GM18511 (cell line): ENCODE measurements at regions not wholly inside any gene's neighbourhood (a gene's known extent, or its start where the extent isn't known, plus 50 kb on each side); places are given as distances from the start of the nearest gene placed in this dataset.
"Not testable (repeated sequence)": the region's sequence is repeated elsewhere in the genome, so short reads cannot be mapped to it uniquely, and the experiment has no call there.

Experiments
- ATAC-seq: cut with Tn5 transposase; IDR thresholded peaks from one replicate; pipeline ENCODE4 v1.9.1; 2021; ENCODE audit warnings: mild to moderate bottlenecking, moderate library complexity; ENCODE audit not compliant: unreplicated experiment

DNA sequence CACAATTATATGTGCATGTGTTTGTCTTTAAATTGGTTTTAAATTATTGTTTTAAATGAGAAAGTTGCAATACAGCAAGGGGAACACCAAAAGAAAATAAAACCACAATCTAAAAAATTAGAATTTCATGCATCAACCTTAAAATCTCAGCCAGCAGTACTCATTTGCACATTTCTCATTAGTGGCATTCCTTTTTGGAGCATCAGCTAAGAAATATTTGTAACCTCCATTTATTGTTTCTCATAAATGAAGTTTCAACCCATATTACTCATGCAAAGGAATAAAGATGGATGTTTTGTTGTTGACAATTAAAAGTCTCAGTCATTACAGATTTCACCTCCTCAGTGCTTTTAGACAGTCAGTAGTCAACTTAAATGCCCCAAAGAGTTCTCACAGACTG, 160.1 kb downstream of the TBX15 start:
- ATAC-seq, result no peak

DNA sequence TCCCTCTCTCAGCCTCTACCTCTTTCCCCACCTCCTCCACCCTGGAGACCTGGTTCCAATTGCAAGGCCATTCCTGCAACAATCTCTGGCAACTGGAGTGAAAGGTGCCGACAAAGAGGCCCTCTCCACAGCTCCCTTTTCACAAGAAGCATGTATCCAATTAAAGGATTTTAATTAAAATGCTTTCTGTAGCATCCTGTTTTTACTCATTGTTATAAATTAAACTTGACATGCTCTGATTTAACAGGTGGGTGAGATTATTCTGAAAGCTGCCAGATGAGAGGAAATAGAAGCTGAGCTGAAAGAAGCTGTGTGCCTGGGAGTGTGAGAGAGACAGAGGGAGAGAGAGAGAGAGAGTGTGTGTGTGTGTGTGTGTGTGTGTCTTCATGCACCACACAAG, 160.5 kb downstream of the TBX15 start:
- ATAC-seq, result no peak

DNA sequence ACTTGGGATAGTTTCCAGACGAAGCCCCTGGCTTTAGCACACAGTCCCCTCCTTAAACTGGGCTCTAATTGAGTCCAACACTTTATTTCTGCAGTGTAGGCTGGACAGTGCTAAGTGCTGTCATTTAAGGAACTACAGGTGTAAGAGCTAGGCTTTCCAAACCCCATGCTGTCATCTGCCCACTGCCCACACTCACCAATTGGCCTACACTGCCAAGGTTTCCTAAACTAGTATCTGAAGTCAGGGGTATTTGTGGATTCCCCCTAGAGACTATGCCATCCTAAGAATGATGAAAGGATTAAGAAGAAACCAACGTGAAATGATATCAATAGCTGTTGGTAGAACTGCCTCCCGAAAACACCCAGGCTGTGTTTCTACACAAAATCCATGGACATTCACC, 160.9 kb downstream of the TBX15 start:
- ATAC-seq, result no peak

DNA sequence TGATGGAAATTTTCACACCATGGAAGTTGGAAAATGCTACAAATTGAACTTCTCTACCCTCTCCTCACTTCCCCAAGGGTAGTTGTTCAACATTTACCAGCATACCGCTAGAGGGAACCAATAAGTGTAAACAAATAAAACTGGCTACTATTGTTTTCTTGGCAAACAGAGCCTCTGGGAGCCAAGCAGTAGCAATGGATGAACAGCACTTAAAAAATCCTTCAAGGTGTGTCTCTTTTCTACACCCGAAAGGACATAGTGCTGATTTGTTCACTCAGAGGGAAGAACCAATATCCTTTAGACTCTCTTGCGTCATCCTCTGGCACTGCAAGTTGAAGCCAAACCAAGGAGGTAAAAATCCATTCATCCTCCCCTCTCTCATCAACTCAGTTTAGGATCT, 161.5 kb downstream of the TBX15 start:
- no peak for ATAC-seq

DNA sequence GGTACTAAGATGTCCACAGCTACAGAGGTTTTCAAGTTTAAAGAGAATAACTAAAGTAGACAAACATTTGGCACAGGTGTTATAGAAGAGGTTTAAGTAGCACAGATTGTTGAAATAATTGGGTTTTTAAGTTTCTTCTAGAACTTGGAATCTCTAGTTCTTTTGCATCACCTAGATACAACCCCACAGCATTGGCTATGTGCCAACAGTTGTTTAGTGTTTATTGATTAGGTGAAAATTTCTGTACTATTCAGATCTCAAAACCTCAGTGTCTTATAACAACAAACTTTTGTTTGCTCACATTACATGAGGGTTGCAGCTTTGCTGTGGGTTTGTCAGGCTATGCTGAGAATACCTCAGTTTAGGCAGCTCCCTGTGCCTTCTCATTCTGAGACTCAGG, 162.5 kb downstream of the TBX15 start:
- ATAC-seq, result no peak

DNA sequence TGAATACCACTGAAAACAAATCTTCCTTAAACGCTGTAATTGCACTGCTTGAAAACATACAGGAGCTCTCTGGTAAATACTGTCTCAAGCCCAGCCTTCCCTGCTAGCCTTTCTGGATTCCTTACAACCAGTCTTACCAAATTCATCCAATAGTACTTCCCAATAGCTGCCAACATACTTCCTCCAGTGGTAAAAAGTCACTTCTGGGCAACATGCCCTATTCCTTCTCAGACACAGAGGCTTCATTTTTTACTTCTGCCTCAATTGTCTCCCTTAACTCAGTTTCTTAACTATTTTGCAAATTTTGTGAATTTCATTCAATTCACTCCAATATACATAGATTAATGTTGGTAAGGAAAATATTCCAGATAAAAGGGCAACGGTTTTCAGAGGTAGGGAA, 166.3 kb downstream of the TBX15 start:
- no peak for ATAC-seq

DNA sequence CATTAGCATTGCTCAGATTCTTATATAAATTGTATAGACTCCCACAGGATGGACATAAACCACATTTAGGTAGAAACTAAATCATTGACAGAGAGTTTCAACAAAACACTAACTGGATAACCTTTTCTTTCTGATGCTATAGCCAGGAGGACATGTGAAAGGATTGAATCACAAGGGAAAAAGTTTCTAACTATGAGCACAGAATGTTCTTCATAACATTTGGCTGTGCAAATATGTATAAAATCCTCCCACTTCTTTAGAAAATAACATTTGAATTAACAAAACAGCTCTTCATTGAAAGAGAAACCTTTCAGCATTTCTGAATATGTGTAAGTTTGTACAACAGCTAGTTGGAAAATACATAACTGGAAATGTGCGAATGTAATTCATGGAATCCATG, 167.3 kb downstream of the TBX15 start:
- ATAC-seq, result no peak

DNA sequence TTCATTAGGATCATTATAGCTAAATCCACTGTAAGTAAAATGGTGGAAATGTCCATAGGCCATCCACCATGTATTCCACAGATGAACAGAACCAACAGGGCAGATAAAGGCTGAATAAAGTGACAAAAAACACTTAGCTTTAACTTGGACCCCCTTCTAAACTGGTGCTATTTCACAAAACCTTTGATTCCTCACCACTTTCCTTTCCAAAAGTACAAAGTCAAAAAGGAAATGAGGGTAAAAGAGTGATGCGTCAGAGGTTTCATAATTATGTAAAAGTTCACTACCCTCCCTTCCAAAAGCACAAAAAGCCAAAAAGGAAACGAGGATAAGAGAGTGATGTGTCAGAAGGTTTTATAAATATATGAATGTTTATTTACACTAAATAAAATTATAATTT, 172.2 kb downstream of the TBX15 start:
- ATAC-seq, result no peak

DNA sequence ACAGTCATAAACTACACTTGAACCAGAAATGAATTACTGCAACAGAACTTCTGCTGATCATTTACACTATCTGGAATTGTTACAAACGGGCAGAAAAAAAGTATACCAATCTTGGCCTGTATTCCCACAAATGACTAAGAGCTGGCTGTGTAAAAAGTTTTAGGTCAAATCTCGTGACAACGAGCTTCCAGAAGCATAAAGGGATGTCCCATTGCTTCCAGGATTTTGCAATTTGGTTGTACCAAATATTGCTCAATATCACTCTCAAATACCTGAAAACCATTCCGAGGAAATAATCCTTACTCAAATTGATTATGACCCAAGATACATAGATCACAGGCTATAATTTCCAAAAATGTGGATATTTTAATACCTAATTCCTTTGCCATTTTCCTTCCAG, 175.6 kb downstream of the TBX15 start:
- no peak for ATAC-seq

DNA sequence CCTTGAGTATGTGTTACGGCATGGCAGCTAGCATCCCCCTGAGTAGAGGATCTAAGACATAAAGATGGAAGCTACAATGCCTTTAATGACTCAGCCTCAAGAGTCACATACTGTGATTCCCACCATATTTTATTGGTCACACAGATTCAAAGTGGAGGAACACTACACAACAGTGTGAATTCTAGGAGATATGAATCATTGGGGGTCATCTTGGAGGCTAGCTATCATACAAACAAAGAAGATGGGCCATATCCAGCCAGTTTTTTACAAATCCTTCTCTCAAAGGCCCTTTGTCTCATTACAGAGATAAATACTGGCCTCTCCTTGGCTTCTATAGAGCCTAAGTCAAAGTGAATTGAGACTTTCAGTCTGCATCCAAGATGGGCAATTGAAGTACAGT, 177.0 kb downstream of the TBX15 start:
- ATAC-seq, result no peak

DNA sequence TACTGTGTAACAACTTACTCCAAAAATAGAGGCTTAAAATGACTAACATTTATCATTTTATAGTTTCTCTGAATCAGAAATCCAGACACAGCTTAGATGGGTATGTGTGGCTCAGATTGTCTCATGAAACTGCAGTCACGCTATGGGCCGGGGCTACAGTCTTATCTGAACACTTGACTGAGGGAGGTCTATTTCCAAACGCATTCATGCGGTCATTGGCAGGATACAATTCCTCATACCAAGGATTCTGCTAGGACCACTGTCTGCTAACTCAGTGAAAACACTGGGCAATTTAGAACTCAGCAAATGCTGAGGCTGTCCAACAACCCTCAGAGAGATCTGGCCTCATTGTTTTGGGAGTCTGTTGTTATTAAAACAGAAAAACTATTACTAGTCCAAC, 178.6 kb downstream of the TBX15 start:
- no peak for ATAC-seq

DNA sequence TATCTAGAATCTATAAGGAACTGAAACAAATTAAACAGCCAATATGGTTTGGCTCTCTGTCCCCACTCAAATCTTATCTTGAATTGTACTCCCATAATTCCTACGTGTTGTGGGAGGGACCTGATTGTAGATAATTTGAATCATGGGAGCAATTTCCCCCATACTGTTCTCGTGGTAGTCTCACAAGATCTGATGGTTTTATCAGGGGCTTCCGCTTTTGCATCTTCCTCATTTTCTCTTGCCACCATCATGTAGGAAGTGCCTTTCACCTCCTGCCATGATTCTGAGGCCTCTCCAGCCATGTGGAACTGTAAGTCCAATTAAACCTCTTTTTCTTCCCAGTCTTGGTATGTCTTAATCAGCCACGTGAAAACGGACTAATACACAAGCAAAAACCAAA, 185.0 kb downstream of the TBX15 start:
- not testable (repeated sequence) for ATAC-seq

DNA sequence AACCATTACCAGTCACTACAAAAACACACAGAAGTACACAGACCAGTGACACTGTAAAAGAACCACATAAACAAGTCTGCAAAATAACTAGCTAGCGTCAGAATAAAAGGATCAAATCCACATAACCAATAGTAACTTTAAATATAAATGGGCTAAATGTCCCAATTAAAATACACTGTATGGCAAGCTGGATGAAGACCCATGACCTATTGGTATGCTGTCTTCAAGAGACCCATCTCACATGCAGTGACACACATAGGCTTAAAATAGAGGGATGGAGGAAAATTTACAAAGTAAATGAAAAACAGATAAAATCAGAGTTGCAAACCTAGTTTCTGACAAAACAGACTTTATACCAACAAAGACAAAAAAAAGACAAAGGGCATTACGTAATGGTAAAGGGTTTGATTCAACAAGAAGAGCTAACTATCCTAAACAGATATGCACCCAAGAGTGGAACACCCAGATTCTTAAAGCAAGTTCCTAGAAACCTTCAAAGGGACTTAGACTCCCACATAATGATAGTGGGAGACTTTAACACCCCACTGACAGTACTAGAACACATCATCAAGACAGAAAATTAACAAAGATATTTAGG, 196.9 kb downstream of the TBX15 start:
- ATAC-seq, result no peak

DNA sequence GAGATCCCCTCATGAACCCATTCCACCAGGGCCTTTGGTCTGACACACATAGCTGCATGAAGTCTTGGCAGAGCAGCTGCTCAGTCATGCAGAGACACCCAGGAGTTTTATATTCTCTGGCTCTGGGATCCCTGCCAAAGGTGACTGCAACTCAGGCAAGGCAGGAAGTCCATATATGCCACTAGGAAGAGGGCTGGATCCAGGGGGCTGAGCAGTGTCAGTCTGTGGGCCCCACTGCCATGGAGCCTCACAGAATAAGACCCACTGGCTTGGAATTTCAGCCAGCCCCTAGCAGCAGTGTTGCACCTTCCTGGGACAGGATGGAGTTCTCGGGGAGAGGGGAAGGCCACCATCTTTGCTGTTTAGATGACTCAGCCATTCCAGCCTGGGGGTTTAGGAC, 199.7 kb downstream of the TBX15 start:
- ATAC-seq, result no peak

DNA sequence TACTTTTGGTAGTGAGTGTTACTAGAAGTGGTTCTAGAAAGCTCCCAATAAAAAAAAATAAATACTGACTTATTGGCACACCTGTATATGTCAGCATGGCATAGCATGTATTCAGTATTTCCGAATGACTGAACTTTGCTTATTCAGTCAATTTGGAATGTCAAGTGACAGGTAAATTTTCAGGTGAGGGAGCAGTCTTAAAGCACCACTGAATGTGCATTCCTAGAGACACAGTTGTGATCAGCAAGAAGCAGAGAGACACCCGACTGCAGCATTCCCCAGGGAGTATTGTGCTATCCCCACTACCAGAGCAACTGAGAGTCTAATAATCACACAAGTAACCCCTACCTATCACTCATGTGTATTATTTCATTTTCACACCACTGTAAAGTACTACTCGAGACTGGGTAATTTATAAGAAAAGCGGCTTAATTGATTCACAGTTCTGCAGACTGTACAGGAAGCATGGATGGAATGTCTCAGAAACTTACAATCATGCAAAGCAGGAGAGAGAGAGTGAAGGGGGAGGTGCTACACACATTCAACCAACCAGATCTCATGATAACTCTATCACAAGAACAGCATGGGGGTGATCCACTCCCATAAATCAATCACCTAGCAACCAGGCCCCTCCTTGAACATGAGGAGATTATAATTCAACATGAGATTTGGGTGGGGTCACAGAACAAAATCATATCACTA, 201.5 kb downstream of the TBX15 start:
- no peak for ATAC-seq

DNA sequence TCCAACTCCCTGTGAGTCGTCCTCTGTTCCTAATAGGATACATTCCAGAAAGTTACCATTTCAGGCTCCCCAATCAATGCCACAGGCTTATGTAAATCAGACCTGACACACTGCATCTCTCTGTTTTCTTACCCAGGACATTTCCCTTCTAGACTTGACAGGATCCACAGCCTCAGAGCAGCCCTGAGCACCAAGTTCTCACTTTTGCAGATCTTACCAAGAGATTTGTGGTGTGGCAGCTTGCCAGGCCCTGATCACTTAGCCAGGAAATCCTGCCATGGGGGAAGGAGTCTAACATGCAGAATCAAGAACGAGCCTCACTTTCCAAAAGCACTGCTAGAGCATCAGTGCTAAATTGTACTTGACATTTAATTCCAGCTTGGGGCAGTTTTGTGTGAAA, 202.9 kb downstream of the TBX15 start:
- ATAC-seq, result no peak

DNA sequence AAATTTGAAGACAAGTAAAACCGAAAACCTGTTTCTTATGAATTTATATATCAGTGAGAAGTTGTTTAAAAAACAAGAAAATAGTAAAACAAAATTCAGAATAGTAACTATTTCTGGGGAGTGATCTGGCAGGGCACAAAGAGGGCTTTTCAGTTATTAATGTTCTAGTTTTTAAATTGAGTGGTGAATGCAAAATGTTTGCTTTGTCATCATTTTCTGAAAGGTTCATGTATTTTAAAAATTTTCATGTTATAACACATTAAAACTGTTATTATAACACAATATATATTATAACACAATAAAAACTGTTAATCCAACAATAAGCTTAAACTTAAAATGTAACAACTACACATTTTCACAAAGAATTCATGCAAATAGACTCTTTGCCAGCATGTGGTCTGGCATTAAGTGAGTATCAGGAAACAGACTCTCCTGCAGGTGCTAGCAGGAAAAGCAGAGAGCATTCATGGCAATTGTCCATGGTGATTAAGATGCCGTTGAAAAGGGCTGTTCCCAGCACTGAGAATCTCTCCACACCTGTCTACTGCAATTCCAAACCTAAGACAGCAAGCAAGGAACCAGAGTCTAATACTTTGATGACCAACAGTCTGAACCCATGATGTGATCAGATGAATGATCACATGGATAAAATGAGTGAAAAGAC, 204.9 kb downstream of the TBX15 start:
- ATAC-seq, result no peak

DNA sequence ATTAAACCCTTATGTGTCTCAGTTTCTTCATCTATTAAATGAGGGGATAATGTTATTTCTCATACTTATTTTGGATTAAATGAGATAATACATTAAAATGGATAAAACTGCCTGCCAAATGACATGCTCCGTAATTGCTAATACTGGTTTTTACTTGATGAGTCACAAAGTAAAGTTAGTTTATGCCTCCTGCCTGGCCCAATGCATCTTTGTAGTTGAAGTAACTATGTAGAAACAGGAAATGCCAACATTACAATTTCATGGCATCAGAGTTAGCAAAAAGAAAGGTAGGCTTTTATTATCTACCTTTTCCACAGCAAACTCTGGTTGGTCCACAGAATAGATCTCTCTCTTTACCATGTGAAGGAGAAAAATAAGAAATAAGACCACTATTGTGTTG, 214.5 kb downstream of the TBX15 start:
- no peak for ATAC-seq

DNA sequence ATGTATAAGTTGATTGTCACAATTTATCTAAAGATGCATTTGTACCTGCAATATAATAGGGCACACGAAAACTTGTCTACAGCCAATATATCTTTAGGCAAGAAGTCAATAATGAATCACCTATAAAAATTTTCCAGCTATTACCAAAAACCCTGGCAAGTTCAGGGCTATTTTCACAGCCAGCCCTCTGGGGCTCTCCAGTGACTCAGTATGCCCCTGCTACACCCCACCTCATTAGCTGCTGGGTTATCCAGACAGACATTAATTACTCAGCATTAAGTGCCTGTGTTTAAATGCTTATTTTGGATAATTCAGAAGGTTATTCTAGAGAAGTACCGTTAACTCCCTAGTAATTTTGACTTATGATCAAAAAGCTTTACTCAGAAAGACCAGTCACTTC, 220.2 kb downstream of the TBX15 start:
- no peak for ATAC-seq

DNA sequence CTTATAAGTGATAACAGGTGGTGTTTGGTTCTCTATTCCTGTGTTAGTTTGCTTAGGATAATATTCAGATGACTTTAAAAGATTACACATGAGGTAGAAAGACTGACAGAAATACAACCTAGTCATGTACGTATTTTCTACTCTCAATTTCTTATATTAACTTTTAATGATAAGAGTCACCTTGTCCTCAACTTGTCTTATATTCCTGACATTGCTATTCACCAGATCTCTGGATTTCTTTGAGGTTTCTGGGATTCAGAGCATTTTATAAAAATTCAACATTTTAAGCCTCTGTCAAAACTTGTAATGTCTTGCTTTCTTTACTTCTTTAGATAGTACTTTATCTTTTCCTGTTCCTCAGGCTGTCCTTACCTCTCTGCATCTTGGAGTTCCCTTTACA, 234.2 kb downstream of the TBX15 start:
- no peak for ATAC-seq

DNA sequence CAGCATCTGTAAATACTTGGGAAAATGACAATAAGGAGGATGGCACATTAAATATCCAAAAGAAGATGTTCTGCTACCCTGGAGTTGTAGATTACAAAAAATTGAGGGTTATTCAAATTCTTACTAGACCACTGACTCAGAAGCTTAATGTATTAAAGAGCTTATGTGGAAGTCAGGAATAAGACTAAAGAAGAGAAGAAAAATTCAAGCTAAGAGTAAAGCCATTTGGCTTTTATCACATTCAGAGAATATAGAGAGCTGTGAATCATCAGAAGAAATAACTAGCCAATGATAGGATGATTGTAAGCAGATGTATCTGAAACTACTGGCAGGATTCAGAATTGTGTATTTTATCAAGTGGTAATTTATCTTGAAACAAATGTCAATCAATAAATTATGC, 237.0 kb downstream of the TBX15 start:
- ATAC-seq, result no peak

DNA sequence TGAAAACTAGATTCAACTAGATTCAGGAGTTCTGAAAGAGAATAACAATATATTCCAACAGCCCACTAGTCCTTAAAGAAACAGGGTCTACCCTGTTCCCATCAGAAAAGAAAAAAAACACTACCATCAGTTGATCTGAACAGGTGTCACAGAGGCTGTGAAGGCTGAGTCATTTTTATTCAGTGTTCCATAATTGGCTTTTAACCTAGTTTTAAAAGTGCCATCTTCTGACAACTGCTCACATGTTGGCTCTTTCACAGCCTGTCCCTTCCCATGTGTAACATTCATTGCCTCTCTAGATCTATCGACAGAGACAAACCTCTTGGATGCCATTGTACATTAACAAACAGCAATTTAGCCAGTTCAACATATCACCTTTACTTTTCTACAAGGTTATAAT, 243.7 kb downstream of the TBX15 start:
- ATAC-seq, result no peak

DNA sequence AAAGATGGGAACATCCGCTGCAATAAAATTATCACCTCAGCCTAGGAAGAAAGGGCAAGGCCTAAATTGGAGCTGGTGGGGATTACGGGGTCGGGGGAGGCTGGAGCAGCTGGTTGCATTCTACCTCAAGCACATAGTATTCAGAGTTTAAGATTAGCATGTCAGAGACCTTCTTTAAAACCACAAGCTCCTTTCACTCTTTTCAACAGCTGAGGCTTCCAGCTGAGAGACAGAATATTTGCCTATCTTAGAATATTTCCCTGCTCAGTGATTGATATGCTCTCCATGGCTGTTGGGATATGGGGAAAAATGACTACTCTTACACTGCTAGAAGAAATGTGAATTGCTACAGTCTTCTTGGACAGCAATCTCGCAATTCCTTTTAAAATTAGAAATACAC, 248.6 kb downstream of the TBX15 start:
- ATAC-seq, result no peak
